PC-3 (cell line): ENCODE measurements at regions not wholly inside any gene's neighbourhood (a gene's known extent, or its start where the extent isn't known, plus 50 kb on each side); places are given as distances from the start of the nearest gene placed in this dataset.

ENCODE experiments used
- ATAC-seq: fragments of 200-7000 bp; cut with Tn5 transposase; 2 replicates; pipeline ENCODE4 v1.9.1; 2020; ENCODE audit warnings: mild to moderate bottlenecking, moderate library complexity
- BruUV-seq: library from RNA; stranded (reverse); fragments of 400-500 nt; replicated peaks from 2 replicates; lab custom pipeline; 2021; lab: Mats Ljungman, UMichigan
- CTCF ChIA-PET: fragments of 300-600 bp; sonication (Branson Sonifier 250); formaldehyde crosslinking; loops from one replicate; lab custom pipeline; 2022; ENCODE audit warnings: antibody characterized with exemption; lab: Charles Lee
- POLR2A ChIA-PET: fragments of 300-600 bp; sonication (Branson Sonifier 250); formaldehyde crosslinking; loops from one replicate; lab custom pipeline; 2022; ENCODE audit warnings: antibody characterized with exemption; ENCODE audit not compliant: unreplicated experiment; lab: Charles Lee
- DNase-seq: peaks from one replicate; pipeline ENCODE4 v3.0.0-alpha.2; 2015
- H2AFZ ChIP-seq: fragments of 300-600 bp; sonication (generic); 2 replicates; pipeline ENCODE4 v1.6.0; 2016; ENCODE audit warnings: antibody characterized with exemption, low read length
- H3F3A ChIP-seq: fragments of 300-600 bp; sonication (generic); one replicate; pipeline ENCODE4 v1.6.0; 2017; ENCODE audit warnings: antibody characterized with exemption, low read length, control low read depth, mild to moderate bottlenecking; ENCODE audit not compliant: unreplicated experiment
- H3K27ac ChIP-seq: fragments of 300-600 bp; sonication (generic); 2 replicates; pipeline ENCODE4 v1.5.1; 2016; ENCODE audit warnings: mild to moderate bottlenecking, low read length
- H3K27me3 ChIP-seq: fragments of 300-600 bp; sonication (generic); 2 replicates; pipeline ENCODE4 v1.6.1; 2016; ENCODE audit warnings: low read length, mixed read lengths
- H3K36me3 ChIP-seq: fragments of 300-600 bp; sonication (generic); 2 replicates; pipeline ENCODE4 v1.6.1; 2016; ENCODE audit warnings: low read depth, mixed run types, low read length, mixed read lengths
- H3K4me1 ChIP-seq: fragments of 300-600 bp; sonication (generic); 2 replicates; pipeline ENCODE4 v1.5.1; 2016; ENCODE audit warnings: low read length; ENCODE audit not compliant: insufficient read depth
- H3K4me2 ChIP-seq: fragments of 300-600 bp; sonication (generic); 2 replicates; pipeline ENCODE4 v1.6.0; 2016; ENCODE audit warnings: low read length
- H3K4me3 ChIP-seq: fragments of 300-600 bp; sonication (generic); 2 replicates; pipeline ENCODE4 v1.5.1; 2016; ENCODE audit warnings: mild to moderate bottlenecking, low read length, mixed read lengths
- H3K79me2 ChIP-seq: fragments of 300-600 bp; sonication (generic); 2 replicates; pipeline ENCODE4 v1.6.1; 2017; ENCODE audit warnings: low read length, mixed read lengths
- H3K9ac ChIP-seq: fragments of 300-600 bp; sonication (generic); 2 replicates; pipeline ENCODE4 v1.6.0; 2016; ENCODE audit warnings: mild to moderate bottlenecking, low read length
- H3K9me2 ChIP-seq: fragments of 300-600 bp; sonication (generic); replicated peaks from 2 replicates; pipeline ENCODE4 v1.6.1; 2016; ENCODE audit warnings: mixed run types, low read length, mixed read lengths
- H3K9me3 ChIP-seq: fragments of 300-600 bp; sonication (generic); 2 replicates; pipeline ENCODE4 v1.6.1; 2016; ENCODE audit warnings: low read length, mixed read lengths
- H4K20me1 ChIP-seq: fragments of 300-600 bp; sonication (generic); 2 replicates; pipeline ENCODE4 v1.6.1; 2016; ENCODE audit warnings: low read length, mixed read lengths
- CTCF ChIP-seq: fragments of 300-600 bp; sonication (generic); conservative IDR thresholded peaks from 2 replicates; pipeline ENCODE4 v1.5.1; 2017; ENCODE audit warnings: antibody characterized with exemption, low read depth, mild to moderate bottlenecking, low read length
- EZH2 ChIP-seq: fragments of 300-600 bp; sonication (generic); IDR thresholded peaks from one replicate; pipeline ENCODE4 v1.6.1; 2017; ENCODE audit warnings: antibody characterized with exemption, mild to moderate bottlenecking, low read length; ENCODE audit not compliant: unreplicated experiment
- EZH2phosphoT487 ChIP-seq: fragments of 300-600 bp; sonication (generic); IDR thresholded peaks from 2 replicates; pipeline ENCODE4 v1.6.1; 2018; ENCODE audit warnings: mild to moderate bottlenecking, antibody characterized with exemption, low read length, borderline replicate concordance
- intact Hi-C: fragments of 100-400 bp; cut with micrococcal nuclease; formaldehyde crosslinking; loops from 2 replicates; pipeline ENCODE4 v1.9.0; 2023

GRCh38 chr12:73308747-73309146, 1036.6 kb downstream of the TRHDE start:
- H3K4me1 ChIP-seq: no peaks in the 10 kb centered on the region
- no peak overlapping the region for H2AFZ ChIP-seq
- H3K9me3 ChIP-seq: no peaks in the 10 kb centered on the region
- H3K27ac ChIP-seq: no peak overlapping the region
- TF ChIP-seq CTCF: no peak
- no peak for TF ChIP-seq EZH2phosphoT487
- TF ChIP-seq EZH2: no peak
- ChIA-PET POLR2A (interaction anchor here (0.7 kb wide), 1 partner anchor 16 kb away, joined by 3 read pairs; no protein-coding TSS in a partner anchor), CTCF (no interaction called here)
- H3K36me3 ChIP-seq: no peaks in the 10 kb centered on the region
- no peak overlapping the region for H3K4me2 ChIP-seq
- no peak overlapping the region for H3K4me3 ChIP-seq
- 0 out of 2 replicates have a peak, but pooled peaks cover 3% of the 10 kb centered on the region for H3K9me2 ChIP-seq
- no peaks in the 10 kb centered on the region for H3F3A ChIP-seq
- ATAC-seq (peak; percentile 82), DNase-seq (peak; percentile 53)
- BruUV-seq: no TSS peak
- no peaks in the 10 kb centered on the region for H4K20me1 ChIP-seq
- intact Hi-C loops: no loop called here
- H3K27me3 ChIP-seq: no peaks in the 10 kb centered on the region
- no peak overlapping the region for H3K9ac ChIP-seq
- H3K79me2 ChIP-seq: no peaks in the 10 kb centered on the region

- Histone ChIP-seq H3F3A (no peaks in the 10 kb centered on the region), H2AFZ (no peak overlapping the region), H3K9ac (no peak overlapping the region), H3K27ac (no peak overlapping the region), H3K4me3 (no peak overlapping the region), H3K36me3 (no peaks in the 10 kb centered on the region; the same call in 1 of the 2 replicates), H3K27me3 (no peaks in the 10 kb centered on the region), H4K20me1 (no peaks in the 10 kb centered on the region), H3K4me1 (no peaks in the 10 kb centered on the region), H3K4me2 (no peak overlapping the region), H3K79me2 (no peaks in the 10 kb centered on the region), H3K9me2 (no peaks in the 10 kb centered on the region), H3K9me3 (no peaks in the 10 kb centered on the region)
- no peak for ATAC-seq
- no peak for DNase-seq
- ChIA-PET POLR2A (no interaction called here), CTCF (no interaction called here)
- BruUV-seq: no TSS peak
- intact Hi-C loops: no loop called here
- TF ChIP-seq CTCF (no peak), EZH2 (no peak), EZH2phosphoT487 (no peak)
Measured at GRCh38 chr12:73321319-73321718, 1049.1 kb downstream of the TRHDE start.

- Histone ChIP-seq H3F3A (no peaks in the 10 kb centered on the region), H3K79me2 (no peaks in the 10 kb centered on the region), H3K9me2 (no peaks in the 10 kb centered on the region), H3K36me3 (no peaks in the 10 kb centered on the region; the same call in 1 of the 2 replicates), H3K27me3 (no peaks in the 10 kb centered on the region), H3K4me3 (no peak overlapping the region), H3K27ac (no peak overlapping the region), H3K9me3 (no peaks in the 10 kb centered on the region), H3K4me1 (no peaks in the 10 kb centered on the region), H3K4me2 (no peak overlapping the region), H4K20me1 (no peaks in the 10 kb centered on the region), H2AFZ (no peak overlapping the region), H3K9ac (no peak overlapping the region)
- DNase-seq (no peak), ATAC-seq (no peak)
- intact Hi-C loops: no loop called here
- TF ChIP-seq EZH2: no peak
- no peak for TF ChIP-seq EZH2phosphoT487
- no peak for TF ChIP-seq CTCF
- BruUV-seq: no TSS peak
- ChIA-PET POLR2A (no interaction called here), CTCF (no interaction called here)
Measured at GRCh38 chr12:73321776-73322175, 1049.6 kb downstream of the TRHDE start.
